ENCODE measurements at regions not wholly inside any gene's neighbourhood (a gene's known extent, or its start where the extent isn't known, plus 50 kb on each side); places are given as distances from the start of the nearest gene placed in this dataset.

DNA sequence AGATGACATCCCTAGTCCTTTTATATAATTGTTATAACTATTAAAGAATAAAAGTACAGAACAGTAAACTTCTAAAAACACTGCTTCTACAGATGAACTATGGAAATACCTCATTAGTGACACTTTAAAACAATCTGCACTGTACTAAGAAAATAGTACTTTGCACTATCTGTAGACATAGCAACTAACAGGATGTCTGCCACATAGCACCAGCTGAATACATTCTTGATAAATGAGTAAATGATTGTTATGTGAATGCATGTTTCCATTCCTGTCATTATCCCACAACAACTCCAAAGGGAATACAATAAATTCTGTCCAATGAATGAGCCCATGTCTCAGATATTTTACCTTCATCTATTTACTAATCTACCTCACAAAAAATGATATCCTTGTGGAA, 115.3 kb upstream of the SLC35G4 start (continued):
- TF ChIP-seq, protein P1, sequence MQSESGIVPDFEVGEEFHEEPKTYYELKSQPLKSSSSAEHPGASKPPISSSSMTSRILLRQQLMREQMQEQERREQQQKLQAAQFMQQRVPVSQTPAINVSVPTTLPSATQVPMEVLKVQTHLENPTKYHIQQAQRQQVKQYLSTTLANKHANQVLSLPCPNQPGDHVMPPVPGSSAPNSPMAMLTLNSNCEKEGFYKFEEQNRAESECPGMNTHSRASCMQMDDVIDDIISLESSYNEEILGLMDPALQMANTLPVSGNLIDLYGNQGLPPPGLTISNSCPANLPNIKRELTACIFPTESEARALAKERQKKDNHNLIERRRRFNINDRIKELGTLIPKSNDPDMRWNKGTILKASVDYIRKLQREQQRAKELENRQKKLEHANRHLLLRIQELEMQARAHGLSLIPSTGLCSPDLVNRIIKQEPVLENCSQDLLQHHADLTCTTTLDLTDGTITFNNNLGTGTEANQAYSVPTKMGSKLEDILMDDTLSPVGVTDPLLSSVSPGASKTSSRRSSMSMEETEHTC (IDR thresholded peaks at IDR 0.05): no peak
- no peak for TF ChIP-seq JUND (IDR thresholded peaks at IDR 0.05; ENCODE audit: borderline replicate concordance, low read depth, low read length)
- TF ChIP-seq JUND (tag; IDR thresholded peaks at IDR 0.05; ENCODE audit: borderline replicate concordance, low read depth, low read length): no peak
- TF ChIP-seq, protein P2, sequence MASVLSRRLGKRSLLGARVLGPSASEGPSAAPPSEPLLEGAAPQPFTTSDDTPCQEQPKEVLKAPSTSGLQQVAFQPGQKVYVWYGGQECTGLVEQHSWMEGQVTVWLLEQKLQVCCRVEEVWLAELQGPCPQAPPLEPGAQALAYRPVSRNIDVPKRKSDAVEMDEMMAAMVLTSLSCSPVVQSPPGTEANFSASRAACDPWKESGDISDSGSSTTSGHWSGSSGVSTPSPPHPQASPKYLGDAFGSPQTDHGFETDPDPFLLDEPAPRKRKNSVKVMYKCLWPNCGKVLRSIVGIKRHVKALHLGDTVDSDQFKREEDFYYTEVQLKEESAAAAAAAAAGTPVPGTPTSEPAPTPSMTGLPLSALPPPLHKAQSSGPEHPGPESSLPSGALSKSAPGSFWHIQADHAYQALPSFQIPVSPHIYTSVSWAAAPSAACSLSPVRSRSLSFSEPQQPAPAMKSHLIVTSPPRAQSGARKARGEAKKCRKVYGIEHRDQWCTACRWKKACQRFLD (CRISPR knock-in tag; IDR thresholded peaks at IDR 0.05): no peak

DNA sequence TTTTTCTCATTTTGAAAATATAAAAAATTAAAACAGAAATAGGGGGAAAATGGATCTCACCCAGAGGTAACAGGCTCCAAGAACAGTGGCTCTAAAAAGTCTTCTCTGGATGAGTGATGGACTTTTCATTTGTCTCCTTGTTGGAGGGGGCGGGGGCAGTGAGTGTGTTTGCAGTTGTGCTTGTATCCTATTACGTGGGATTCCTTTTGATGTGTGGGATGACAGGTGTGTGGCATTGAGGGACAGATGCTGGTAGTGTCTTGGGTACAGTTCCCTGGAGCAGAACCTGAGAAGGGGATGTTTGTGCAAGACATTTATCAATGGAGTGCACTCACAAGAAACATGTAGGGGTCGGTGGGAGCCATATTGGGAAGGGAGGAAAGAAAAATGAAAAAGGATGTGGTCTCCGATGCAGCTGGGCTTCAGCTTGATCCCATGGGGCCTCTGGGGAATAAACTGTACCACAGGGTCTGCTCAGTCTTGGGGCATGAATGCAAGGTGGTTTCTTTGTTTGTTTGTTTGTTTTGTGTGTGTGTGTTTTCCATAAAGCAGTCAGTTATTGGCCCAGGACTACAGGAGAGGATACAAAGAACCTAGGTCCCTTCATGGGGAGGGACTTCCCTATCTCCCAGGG, 120.0 kb upstream of the SLC35G4 start:
- WGBS (ENCODE audit: insufficient coverage, low coverage, missing lambda C conversion rate): 0% methylated on average over 3 of the region's 4 CpGs
- Histone ChIP-seq H3K4me1 (replicated peaks in 1 of 2; ENCODE audit: control insufficient read depth in 2 of 2, insufficient read depth in 2 of 2, low read length in 2 of 2) (no peaks in the 10 kb centered on the region), H4K20me1 (replicated peaks; ENCODE audit: control insufficient read depth, insufficient read depth, low read length) (no peaks in the 10 kb centered on the region), H3K4me2 (ENCODE audit: insufficient read depth, low read length) (no peak overlapping the region), H3K79me2 (ENCODE audit: control insufficient read depth, insufficient read depth, low read length) (no peaks in the 10 kb centered on the region), H3K27me3 (ENCODE audit: control insufficient read depth in 2 of 2, insufficient read depth in 2 of 2, low read length in 2 of 2) (no peaks in the 10 kb centered on the region), H3K27ac (ENCODE audit: extremely low read depth, low read depth, low read length) (no peak overlapping the region), H3K36me3 (ENCODE audit: control insufficient read depth, insufficient read depth, low read length) (no peaks in the 10 kb centered on the region), H3K9ac (ENCODE audit: insufficient read depth in 1 of 2, low read depth in 2 of 2, low read length in 2 of 2) (no peak overlapping the region), H3K4me3 (no peak overlapping the region), H3K9me1 (ENCODE audit: control insufficient read depth, insufficient read depth, low read length) (no peaks in the 10 kb centered on the region), H3K9me3 (replicated peaks; ENCODE audit: control insufficient read depth, insufficient read depth, low read depth, low read length) (no peaks in the 10 kb centered on the region), H2AFZ (ENCODE audit: low read depth, low read length) (no peak overlapping the region)
- CTCF ChIA-PET (ENCODE audit: low intra/inter-chr PET ratio): no interaction called here
- intact Hi-C loops (cut with micrococcal nuclease) (no loop called here), in situ Hi-C loops (cut with MboI) (no loop called here)
- FAIRE-seq (no peak), DNase-seq (ENCODE audit: extremely low read depth in 1 of 4, low spot score in 3 of 4) (no peak), ATAC-seq (no peak)
- POLR2A ChIA-PET: no interaction called here
- no TSS peak for BruUV-seq (replicated peaks)
- no peak for TF ChIP-seq ZNF79 (CRISPR knock-in tag; IDR thresholded peaks at IDR 0.05; ENCODE audit: low read depth)
- TF ChIP-seq CTBP1 (IDR thresholded peaks at IDR 0.05; ENCODE audit: borderline replicate concordance): no peak
- no peak for TF ChIP-seq HNRNPH1 (optimal IDR thresholded peaks at IDR 0.05; ENCODE audit: low read depth, low read length)
- TF ChIP-seq SUPT5H (IDR thresholded peaks at IDR 0.05): no peak
- no peak for TF ChIP-seq HIVEP1 (CRISPR knock-in tag; IDR thresholded peaks at IDR 0.05)
- no peak for TF ChIP-seq STAT5A (IDR thresholded peaks at IDR 0.05; ENCODE audit: borderline replicate concordance, low read length)
- no peak for TF ChIP-seq ZNF830 (CRISPR knock-in tag; IDR thresholded peaks at IDR 0.05)
- TF ChIP-seq CBFB (CRISPR knock-in tag; IDR thresholded peaks at IDR 0.05): no peak
- TF ChIP-seq, protein P3, sequence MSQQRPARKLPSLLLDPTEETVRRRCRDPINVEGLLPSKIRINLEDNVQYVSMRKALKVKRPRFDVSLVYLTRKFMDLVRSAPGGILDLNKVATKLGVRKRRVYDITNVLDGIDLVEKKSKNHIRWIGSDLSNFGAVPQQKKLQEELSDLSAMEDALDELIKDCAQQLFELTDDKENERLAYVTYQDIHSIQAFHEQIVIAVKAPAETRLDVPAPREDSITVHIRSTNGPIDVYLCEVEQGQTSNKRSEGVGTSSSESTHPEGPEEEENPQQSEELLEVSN (IDR thresholded peaks at IDR 0.05; ENCODE audit: borderline replicate concordance in 1 of 2, extremely low read depth in 1 of 2, insufficient read depth in 1 of 2, insufficient read length in 1 of 2, low read depth in 1 of 2, low read length in 1 of 2, poor library complexity in 1 of 2, severe bottlenecking in 1 of 2): no peak
- TF ChIP-seq, protein P4, sequence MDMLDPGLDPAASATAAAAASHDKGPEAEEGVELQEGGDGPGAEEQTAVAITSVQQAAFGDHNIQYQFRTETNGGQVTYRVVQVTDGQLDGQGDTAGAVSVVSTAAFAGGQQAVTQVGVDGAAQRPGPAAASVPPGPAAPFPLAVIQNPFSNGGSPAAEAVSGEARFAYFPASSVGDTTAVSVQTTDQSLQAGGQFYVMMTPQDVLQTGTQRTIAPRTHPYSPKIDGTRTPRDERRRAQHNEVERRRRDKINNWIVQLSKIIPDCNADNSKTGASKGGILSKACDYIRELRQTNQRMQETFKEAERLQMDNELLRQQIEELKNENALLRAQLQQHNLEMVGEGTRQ (CRISPR knock-in tag; IDR thresholded peaks at IDR 0.05): no peak
- TF ChIP-seq FIP1L1 (IDR thresholded peaks at IDR 0.05; ENCODE audit: low read depth, low read length, poor library complexity, severe bottlenecking): no peak
- no peak for TF ChIP-seq SMC3 (conservative IDR thresholded peaks at IDR 0.05; ENCODE audit: insufficient read depth, low read depth, low read length)

Measured in K562 (cell line).